ENCODE measurements at regions not wholly inside any gene's neighbourhood (a gene's known extent, or its start where the extent isn't known, plus 50 kb on each side); places are given as distances from the start of the nearest gene placed in this dataset.

DNA sequence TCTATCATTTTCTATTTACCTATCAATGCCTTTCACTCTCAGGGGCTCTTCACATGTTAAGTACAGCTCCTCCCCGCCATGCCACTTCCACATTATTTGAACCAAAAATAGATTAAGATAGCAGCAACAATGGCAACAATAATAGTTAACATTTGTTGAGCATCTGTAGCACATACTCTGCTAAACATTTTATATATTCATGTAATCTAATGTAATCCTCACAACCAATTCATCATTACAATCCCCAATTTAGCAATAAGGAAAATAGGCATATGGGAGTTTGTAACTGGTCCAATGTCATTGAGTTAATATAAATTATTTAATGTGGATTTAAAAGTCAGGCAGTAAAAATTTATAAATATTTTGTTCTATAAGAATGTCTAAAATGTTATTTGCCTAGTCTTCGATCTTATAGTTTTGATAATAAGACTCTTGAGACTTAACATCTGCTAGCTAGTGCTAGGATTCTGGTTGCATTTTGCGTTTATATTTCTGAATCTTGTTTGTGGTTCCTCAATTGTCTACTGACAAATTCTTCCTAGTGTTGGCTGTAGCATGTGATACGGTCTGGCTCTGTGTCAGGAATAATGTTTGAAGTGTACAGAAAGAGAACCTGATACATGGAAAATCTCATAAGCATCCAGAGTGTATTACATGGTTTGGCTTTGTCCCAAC is 621.5 kb upstream of the LUZP2 start:
- TF ChIP-seq, protein P1, sequence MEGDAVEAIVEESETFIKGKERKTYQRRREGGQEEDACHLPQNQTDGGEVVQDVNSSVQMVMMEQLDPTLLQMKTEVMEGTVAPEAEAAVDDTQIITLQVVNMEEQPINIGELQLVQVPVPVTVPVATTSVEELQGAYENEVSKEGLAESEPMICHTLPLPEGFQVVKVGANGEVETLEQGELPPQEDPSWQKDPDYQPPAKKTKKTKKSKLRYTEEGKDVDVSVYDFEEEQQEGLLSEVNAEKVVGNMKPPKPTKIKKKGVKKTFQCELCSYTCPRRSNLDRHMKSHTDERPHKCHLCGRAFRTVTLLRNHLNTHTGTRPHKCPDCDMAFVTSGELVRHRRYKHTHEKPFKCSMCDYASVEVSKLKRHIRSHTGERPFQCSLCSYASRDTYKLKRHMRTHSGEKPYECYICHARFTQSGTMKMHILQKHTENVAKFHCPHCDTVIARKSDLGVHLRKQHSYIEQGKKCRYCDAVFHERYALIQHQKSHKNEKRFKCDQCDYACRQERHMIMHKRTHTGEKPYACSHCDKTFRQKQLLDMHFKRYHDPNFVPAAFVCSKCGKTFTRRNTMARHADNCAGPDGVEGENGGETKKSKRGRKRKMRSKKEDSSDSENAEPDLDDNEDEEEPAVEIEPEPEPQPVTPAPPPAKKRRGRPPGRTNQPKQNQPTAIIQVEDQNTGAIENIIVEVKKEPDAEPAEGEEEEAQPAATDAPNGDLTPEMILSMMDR (IDR thresholded peaks at IDR 0.05; ENCODE audit: low read length), result no peak
- TF ChIP-seq EZH2phosphoT487 (IDR thresholded peaks at IDR 0.05; ENCODE audit: low read length), result no peak

Measured in MM.1S (cell line).